GM19372 (cell line): ENCODE measurements at regions not wholly inside any gene's neighbourhood (a gene's known extent, or its start where the extent isn't known, plus 50 kb on each side); places are given as distances from the start of the nearest gene placed in this dataset.
"Not testable (repeated sequence)": the region's sequence is repeated elsewhere in the genome, so short reads cannot be mapped to it uniquely, and the experiment has no call there.

ENCODE experiments used
- ATAC-seq: cut with Tn5 transposase; IDR thresholded peaks from one replicate; pipeline ENCODE4 v1.9.1; 2021; ENCODE audit warnings: mild to moderate bottlenecking, low read depth, moderate library complexity; ENCODE audit not compliant: unreplicated experiment

DNA sequence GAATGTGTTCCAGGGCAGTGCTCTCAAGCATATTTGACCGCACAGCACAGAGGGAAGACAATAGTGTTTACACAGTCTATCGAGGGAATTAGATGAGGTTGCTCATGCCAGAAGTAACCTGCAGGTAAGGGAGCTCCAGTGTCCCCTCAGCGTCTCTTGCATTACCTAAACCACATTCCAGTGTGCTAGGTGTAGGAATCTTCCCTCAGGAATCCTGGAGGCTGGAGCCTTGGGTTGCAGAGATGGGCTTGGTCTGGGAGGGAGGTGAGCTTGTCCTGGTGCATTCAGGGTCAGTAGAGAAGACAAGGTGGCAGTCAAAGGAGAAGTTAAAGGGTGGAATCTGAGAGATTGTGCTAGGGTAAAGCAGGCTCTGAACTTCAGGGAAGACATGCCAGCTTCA, 56.3 kb downstream of the SOX14 start:
- no peak for ATAC-seq

DNA sequence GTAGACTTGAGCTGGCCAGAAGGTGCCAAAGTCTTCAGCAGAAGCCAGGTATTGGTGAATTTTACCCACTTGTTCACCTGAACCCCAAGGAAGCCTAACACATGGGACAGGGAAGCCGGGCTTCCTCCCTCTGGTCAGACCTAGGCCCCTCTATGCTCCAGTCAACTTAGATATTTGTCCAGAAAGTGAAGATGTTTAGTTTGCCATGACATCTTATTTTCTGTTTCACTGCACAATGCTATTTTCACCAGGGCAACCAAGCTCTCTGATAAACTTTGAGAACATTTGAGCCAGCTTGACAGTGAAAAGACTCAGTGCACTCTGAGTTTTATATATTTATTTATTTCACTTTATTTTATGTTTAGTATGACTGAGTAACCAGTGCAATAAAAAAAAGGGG, 71.0 kb downstream of the SOX14 start:
- no peak for ATAC-seq

DNA sequence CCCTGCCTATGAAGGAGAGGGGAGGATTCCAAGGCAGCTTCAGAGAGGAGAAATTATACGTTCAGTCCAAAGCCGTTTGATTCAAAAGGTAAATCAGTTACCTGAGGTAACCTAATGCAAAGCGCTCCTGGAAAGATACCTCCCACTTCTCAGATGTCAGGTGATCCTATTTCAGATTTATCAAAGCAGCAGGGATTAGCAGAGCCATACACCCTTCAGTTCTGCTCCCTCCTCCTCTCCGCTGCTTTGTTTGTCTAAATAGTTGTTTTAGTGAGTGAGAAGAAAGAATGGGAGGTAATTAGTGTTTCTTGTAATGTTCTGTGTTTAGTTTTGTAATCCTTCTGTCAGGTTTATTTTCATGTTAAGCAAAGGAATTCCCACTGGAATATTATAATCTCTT, 81.1 kb downstream of the SOX14 start:
- no peak for ATAC-seq

DNA sequence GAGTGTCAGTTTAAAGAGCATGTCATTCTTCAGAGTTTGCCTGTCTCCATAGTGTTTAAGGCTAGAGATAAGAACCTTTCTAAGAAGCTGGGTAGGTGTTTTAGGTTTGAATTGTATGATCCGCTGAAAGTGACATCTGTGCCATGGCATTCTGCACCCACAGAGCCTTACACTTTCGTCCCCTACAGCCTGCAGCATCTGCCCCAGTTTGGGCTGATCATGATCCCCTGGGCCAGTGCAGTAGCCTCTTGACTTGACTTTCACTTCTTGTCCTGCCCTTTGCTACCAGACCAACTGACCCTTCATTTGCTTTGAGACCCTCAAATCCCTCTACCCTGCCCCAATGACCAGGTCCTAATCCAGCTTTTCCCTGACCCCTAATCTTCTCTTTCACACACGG, 81.6 kb downstream of the SOX14 start:
- no peak for ATAC-seq

DNA sequence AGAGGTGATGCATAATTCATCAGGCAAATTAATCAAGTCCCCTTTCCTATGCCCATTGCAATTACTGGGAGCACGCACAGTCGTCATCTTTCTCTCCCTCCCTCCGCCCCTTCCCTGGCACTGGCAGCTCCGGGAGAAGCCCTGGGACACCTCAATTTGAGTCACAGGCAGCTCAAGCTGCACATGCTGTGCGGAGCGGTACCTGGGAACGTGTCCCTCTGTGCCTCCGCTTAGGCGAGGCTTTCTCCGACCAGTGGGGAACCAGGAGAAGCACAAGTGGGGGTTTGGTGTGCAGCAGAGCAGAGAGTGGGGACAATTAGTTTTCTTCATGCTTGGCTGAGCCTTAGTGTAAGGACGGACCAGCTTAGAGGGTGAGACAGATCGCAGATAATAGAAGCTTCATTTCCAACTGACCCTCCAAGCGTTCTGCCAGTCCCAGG, 88.3 kb downstream of the SOX14 start:
- ATAC-seq: no peak

DNA sequence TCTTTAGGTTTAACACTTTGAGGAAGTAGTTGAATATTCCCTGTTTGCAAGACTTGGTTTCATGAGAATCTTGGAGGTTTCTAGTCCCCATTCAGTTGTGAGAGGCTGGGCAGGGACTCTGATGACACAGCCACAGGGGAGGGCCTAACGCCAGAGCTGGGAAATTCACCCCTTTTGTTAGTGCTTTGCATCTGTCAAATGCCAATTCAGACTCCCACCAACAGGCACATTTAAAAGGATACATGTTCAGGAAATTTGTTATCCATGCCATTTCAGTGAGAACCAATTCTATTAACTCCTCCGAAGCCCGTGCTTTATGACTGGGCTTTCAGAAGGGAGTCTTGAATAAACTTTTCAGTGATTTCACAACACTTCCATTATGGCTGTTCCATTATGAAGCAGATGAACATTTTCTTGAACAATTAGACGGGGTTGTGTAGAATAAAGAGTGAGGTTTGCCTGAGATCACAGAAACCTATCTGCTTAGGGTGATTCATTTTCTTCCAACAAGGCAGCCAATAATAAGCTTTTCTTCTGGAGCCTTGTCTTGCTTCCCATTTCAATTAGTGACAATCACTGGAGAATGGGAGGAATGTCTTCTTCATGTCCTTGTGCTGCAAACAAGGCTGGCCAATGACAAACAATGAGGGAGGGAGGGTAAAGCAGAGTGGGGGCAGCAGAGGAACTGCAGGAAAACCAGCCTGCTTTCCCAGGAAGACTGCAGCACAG, 90.6 kb downstream of the SOX14 start:
- no peak for ATAC-seq

DNA sequence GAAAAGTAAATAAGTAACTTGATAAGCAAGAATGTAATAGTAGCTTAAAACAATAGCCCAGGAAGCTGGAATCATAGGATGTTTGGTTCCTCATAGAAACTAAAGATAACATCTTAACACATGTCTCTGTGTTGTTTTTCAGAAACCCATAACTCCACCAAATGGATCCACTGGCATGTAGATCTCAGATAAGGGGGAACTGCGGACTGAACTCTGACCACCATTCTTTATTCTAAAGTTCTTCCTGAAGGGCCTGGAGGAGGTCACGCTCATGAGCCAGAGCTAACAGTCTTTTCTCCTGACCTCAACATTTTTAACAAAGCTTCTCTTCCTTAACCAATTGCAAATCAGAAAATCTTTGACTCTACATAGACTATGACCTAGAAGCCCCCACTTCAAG, 101.9 kb downstream of the SOX14 start:
- ATAC-seq: no peak

DNA sequence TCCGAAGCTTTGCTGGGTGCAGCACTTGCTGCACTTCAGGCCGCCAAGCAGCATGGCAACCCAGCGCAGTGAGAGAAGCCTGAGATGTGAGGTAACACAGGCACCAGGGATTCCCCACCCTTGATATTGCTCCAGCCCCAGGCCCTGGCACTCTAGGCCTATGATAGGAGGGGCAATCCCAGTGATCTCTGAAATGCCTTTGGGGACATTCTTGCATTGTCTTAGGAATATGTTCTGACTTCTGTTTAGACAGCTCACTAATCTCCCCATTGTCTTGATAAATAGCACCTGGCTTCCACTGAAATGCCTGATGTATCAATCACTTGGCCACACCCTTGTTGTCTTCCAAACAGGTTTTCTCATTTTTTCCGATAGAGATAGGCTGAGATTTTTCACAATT, 102.8 kb downstream of the SOX14 start:
- no peak for ATAC-seq

DNA sequence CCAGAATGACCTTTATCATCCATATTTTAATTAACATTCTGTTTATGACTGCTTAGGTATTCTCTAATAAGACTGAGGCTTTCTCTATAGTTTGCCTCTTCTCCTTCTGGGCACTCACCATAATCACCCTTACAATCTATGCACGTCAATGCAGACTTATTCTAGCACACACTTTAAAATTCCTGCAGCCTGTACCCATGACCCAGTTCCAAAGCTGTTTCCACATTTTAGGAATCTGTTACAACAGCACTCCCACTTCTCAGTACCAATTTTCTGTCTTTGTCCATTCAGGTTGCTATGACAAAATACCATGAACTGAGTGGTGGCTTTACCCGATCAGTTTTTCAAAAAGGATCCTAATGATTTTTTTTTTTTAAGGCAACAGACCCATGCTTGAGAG, 103.5 kb downstream of the SOX14 start:
- no peak for ATAC-seq

DNA sequence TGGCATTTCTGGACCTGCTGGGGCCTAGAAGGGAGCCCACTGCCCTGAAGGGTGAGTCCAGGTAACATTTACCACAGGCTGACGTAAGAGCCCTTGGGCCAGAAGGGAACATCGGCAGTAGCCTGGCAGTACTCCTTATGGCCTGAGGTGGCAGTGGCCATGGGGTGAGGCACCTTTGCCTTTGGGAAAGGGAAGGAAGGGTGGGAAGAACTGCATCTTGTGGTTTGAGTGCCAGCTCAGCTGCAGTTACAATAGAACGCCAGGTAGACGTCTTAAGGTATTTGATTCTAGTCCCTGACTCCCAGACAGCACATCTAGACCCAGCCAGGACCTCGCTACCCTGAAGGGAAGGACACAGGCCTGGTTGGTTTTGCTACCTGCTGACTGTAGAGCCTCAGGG, 104.9 kb downstream of the SOX14 start:
- ATAC-seq: no peak

DNA sequence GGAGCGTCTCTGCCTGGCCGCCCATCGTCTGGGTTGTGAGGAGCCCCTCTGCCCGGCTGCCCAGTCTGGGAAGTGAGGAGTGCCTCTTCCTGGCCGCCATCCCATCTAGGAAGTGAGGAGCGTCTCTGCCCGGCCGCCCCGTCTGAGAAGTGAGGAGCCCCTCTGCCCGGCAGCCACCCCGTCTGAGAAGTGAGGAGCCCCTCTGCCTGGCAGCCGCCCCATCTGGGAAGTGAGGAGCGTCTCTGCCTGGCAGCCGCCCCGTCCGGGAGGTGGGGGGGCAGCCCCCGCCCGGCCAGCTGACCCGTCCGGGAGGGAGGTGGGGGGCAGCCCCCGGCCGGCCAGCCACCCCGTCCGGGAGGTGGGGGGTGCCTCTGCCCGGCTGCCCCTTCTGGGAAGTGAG, 108.5 kb downstream of the SOX14 start:
- ATAC-seq: not testable (repeated sequence)

DNA sequence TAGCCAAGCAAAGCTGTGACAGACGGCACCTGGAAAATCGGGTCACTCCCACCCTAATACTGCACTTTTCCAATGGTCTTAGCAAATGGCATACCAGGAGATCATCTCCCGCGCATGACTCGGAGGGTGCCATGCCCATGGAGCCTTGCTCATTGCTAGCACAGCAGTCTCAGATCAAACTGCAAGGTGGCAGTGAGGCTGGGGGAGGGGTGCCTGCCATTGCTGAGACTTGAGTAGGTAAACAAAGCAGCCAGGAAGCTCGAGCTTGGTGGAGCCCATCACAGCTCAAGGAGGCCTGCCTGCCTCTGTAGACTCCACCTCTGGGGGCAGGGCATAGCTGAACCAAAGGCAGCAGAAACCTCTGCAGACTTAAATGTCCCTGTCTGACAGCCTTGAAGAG, 113.1 kb upstream of the CLDN18 start:
- not testable (repeated sequence) for ATAC-seq

DNA sequence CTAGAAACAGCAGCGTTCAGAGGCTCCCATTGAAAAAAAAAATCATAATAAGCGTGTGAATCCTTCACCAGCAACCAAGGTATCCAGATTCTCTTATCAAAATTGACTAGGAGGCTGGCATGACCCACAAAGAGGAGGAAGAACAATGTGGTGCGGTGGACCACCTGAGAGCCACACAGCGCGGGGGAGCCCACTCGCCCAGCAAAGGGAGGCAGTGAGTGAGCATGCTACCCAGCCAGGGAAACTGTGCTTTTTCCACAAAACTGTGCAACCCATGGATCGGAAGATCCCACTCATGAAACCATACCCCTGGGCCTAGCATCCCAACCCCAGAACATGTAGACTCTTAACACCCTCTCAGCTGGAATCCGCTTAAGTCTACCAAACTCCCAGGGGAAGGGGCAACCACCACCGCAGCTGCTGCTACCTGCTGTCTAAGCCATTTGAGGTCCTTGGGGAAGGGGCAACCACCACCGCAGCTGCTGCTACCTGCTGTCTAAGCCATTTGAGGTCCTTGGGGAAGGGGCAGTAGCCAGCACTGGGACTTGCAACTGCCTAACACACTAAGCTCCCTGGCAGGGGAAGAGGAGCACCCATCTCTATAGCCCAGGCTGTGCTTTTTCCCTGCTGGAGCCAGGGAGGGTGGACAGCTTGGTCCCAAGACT, 102.8 kb upstream of the CLDN18 start:
- ATAC-seq: no peak

DNA sequence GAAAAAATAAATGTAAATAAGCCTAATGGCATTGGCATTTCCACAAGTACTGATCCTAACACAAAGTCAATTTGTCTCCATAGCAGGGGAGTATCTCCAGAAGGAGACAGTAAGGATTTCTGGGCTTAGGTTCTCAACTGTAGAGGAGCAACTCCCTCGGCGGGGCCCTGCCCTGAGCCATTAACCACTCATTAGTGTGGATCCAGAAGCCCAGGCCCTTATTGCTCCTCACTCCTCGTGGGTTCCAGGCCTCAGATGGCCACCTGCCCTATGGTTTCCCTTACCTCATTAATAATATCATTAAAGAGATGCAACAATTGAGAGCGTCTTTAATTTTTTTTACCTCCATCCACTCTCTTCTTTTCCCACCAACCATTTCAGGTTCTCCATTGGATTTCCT, 85.3 kb upstream of the CLDN18 start:
- ATAC-seq: no peak

DNA sequence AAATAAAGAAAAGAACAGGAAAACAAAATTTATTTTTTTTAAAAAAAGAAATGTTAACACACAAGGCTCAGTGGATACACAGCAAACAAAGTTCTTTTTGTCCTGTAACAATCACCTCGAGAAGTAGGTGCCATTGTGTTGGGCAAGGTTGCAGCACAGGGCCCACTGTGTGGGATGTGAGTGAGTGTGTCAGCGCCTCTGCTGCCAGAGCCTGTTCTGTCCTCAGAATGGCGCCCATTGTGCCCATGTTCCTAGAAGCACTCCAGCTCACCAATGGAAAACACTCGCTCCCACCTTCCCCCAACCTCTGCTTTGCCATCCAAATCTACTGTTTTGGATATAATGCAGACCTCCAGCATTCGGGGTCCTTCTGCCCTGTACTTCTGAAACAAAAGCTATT, 84.9 kb upstream of the CLDN18 start:
- no peak for ATAC-seq

DNA sequence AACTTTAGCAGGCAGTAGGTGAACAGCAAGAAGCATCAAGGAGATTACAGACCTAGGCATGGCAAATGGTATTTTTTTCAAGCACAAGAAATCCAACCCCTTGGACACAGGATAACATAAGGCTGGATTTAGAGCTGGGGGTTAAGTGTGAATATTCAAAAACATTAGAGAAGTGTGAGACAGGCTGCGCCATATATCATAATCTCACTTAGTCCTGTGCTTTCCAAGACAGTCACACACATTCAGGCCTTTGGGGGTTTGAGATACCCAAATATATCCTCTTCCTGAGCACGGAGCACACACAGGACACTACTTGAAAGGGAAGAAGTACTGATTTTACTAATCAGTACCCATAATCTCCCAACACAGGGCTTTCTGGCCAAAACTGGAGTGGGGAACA, 83.0 kb upstream of the CLDN18 start:
- no peak for ATAC-seq

DNA sequence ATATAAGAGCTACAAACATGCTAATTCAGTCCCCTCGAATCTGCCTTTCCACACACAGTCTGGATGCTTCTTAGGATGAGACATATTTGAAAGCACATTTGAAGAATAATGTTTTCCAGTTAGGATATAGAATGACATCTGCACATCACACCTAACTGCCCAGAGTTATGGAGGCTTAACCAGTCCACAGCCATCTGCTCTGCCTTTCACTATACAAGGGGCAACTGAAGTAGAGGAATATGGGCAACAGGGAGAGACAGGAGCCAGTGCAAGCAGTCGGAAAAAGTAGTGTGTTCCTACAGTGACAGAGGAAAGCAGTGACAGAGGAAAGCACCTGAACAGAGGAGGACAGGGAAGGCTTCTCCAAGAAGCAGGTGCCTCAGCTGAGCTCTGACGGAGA, 79.0 kb upstream of the CLDN18 start:
- ATAC-seq: no peak

DNA sequence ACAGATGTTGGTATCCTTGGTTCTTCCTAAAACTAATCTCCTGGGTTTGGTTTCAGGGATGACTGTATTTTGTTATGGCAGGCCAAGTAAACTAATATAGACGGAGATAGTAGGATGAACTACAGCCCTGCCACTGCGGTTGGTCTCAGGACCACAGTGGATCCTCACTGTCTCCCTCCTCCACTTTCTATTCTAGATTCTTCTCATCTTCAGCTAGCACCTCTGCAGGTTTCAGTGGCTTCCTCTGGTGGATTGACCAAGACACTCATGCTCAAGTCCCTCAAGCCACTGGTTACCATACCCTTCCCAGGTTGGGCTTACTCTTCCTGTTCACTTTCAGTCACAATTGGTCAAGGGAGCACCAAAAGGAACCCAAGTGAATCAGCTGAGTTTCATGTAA, 71.1 kb upstream of the CLDN18 start:
- no peak for ATAC-seq

DNA sequence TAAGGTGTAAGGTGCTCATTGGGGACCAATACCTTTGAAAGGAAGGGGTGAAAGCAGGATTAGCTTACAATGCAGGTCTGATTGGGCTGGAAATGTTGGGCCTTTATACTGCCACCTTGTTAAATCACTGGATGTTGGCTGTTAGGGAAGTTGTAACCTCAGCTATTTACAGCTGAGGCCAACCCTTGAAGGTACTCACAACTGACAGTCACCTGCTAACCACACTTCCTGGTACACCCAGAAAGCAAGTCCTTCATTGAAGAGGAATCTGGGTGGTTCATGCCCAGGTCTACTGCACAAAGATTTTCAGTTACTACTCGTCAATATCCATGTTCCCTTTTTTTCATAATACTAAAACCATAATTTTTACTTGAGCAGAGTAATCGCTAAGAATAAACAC, 65.4 kb upstream of the CLDN18 start:
- ATAC-seq: no peak

DNA sequence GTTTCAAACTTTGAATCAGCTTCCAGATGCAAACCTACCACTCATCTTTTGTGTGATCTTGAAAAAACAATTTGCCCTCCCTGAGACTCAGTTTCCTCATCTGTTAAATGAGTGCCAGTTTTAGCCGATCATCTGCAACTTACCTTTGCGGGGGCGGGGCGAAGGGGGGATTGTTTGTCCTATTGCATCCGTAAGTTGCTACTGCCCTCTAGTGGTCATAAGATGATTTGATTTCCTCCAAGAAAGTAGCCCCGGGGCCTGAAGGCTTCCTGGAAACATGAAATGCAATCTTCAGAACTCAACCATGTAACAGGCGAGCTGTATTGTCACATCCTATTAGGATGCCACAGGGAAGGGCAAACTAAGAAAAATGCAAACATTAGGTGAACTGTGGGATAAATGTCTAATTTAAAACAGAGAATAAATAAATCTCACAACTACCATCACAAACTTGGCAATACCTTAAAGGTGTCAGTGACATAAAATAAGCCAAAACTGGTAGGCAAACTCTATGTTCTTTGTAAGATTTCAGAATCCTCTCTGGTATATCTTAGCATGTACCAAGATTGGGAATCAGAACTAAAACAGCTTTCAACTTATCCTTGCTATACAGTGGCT, 63.5 kb upstream of the CLDN18 start:
- peak; percentile 72 for ATAC-seq

DNA sequence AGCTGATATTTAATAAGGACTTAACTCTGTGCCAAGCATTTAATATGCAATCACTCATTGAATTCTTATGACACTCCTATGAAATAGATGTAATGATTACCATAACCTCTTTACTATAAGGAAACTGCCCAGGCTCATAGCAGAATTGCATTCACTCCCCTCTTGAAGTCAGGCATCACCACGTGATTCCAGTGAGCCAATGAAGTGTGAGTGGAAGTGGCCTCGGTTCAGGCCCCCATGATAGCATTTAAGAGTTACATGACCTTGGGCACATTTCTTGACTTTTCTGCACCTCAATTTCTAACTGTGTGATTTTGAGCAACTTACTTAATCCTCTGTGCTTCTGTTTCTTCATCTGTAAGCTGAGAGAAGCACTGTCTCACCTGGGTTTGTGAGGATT, 62.8 kb upstream of the CLDN18 start:
- no peak for ATAC-seq
